ENCODE measurements at regions not wholly inside any gene's neighbourhood (a gene's known extent, or its start where the extent isn't known, plus 50 kb on each side); places are given as distances from the start of the nearest gene placed in this dataset.
"Not testable (repeated sequence)": the region's sequence is repeated elsewhere in the genome, so short reads cannot be mapped to it uniquely, and the experiment has no call there.

DNA sequence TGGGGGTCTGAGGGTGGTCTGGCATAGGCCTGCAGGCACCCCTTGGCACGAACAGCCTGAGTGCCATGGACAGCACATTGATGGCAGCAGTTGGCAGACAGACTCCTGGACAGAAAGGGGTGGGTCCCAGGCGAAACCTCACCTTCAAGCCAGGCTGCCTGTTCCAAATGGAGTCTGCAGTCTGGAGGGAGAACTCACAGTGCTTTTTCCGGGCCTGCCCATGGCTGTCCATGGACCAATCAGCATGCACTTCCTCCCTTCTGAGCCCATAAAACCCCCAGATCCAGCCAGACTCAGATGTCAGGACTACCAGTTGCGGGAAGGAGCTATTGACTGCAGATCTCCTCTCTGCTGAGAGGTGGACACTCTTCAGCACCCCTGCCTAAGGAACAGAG is 694.6 kb upstream of the ACVR2A start:
- Histone ChIP-seq H3K27me3 (no peaks in the 10 kb centered on the region), H3K4me1 (ENCODE audit: insufficient read depth) (no peaks in the 10 kb centered on the region), H3K9me3 (no peaks in the 10 kb centered on the region), H3K4me3 (no peak overlapping the region), H3K27ac (no peak overlapping the region), H3K36me3 (no peaks in the 10 kb centered on the region)
- WGBS, 3 donors = 73 to 85% (median 84%) methylated on average over 4 of the region's 4 CpGs
- no peak for DNase-seq
- intact Hi-C loops (cut with DNase I) = no loop called here
- TF ChIP-seq POLR2A (IDR thresholded peaks at IDR 0.05) = no peak
- TF ChIP-seq, protein P1, sequence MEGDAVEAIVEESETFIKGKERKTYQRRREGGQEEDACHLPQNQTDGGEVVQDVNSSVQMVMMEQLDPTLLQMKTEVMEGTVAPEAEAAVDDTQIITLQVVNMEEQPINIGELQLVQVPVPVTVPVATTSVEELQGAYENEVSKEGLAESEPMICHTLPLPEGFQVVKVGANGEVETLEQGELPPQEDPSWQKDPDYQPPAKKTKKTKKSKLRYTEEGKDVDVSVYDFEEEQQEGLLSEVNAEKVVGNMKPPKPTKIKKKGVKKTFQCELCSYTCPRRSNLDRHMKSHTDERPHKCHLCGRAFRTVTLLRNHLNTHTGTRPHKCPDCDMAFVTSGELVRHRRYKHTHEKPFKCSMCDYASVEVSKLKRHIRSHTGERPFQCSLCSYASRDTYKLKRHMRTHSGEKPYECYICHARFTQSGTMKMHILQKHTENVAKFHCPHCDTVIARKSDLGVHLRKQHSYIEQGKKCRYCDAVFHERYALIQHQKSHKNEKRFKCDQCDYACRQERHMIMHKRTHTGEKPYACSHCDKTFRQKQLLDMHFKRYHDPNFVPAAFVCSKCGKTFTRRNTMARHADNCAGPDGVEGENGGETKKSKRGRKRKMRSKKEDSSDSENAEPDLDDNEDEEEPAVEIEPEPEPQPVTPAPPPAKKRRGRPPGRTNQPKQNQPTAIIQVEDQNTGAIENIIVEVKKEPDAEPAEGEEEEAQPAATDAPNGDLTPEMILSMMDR (IDR thresholded peaks at IDR 0.05) = no peak
- no peak for TF ChIP-seq EP300 (IDR thresholded peaks at IDR 0.05)

DNA sequence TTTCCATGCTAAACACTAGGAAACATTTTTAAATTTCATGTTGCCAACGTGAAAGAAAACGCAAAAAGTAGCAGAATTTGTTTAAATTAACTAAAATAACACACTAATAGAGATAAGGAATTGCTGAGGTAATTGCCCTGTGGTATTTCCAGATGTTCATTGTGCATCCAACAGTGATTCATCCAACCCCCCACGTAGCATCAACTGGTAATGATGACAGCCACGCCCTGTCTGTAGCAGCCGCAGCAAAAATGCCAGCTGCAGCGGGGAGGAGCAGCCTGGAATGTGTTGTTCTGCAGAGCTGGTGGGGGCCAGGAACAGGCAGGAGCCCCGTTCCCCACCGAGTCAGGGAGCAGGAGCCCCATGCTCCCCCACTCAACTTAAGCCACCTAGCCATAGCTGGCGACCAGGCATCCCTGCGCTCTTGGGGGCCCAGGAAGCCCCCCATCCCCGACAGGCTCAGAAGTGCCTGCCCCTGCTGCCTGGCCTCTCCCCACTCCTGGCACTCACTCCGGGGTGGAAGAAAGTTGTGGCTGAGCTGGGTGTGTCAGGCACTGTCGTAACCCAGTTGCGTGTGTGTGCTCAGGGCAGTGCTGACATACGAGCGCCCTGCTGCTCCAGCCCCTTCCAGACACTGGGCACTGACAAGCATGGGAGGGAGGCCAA is 695.1 kb upstream of the ACVR2A start:
- Histone ChIP-seq H3K9me3 (no peaks in the 10 kb centered on the region), H3K27ac (no peak overlapping the region), H3K36me3 (no peaks in the 10 kb centered on the region), H3K4me1 (ENCODE audit: insufficient read depth) (no peaks in the 10 kb centered on the region), H3K27me3 (no peaks in the 10 kb centered on the region), H3K4me3 (no peak overlapping the region)
- TF ChIP-seq POLR2A (IDR thresholded peaks at IDR 0.05) = no peak
- TF ChIP-seq EP300 (IDR thresholded peaks at IDR 0.05) = no peak
- TF ChIP-seq, protein P1 (IDR thresholded peaks at IDR 0.05) = no peak
- intact Hi-C loops (cut with DNase I) = no loop called here
- 70 to 81% (median 78%) methylated on average over 12 to 16 of the region's 16 CpGs for WGBS, 3 donors
- DNase-seq = no peak

DNA sequence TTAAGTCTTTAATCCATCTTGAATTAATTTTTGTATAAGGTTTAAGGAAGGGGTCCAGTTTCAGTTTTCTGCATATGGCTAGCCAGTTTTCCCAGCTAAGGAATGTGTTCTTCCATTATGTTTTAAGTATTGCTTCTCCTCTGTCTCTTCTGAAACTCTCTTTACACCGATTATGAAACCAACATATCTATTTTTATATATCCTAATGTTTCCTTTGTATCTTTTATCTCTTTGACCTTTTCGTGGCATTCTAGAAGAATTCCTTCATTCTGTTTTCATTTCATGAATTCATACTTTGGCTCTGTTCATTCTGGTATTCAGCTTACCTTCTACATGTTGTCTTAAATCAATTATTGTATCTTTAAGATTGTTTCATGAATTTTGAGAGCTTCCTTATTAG is 697.0 kb upstream of the ACVR2A start:
- Histone ChIP-seq H3K4me1 (ENCODE audit: insufficient read depth) (no peaks in the 10 kb centered on the region), H3K27me3 (no peaks in the 10 kb centered on the region), H3K27ac (no peak overlapping the region), H3K36me3 (no peaks in the 10 kb centered on the region), H3K4me3 (no peak overlapping the region), H3K9me3 (no peaks in the 10 kb centered on the region)
- 32 to 62% (median 36%) methylated on average over 2 of the region's 2 CpGs for WGBS, 3 donors
- DNase-seq = no peak
- TF ChIP-seq, protein P1 (IDR thresholded peaks at IDR 0.05) = no peak
- TF ChIP-seq POLR2A (IDR thresholded peaks at IDR 0.05) = no peak
- TF ChIP-seq EP300 (IDR thresholded peaks at IDR 0.05) = no peak
- intact Hi-C loops (cut with DNase I) = no loop called here

DNA sequence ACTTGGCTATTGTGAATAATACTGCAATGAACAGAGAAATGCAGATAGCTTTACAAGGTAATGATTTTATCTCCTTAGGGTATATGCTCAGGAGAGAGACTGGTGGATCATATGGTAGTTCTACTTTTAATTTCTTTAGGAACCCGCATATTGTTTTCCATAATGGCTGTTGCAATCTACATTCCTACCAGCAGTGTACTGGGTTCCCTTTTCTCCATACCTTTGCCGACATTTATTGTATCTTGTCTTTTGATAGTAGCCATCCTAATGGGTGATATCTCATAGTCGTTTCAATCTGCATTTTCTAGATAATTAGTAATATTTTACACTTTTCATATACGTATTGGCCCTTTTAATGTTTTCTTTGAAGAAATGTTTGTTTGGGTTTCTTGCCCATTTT is 702.9 kb upstream of the ACVR2A start:
- no peak overlapping the region for H3K4me3 ChIP-seq
- WGBS, 3 donors = 68 to 85% (median 79%) methylated on average over 4 of the region's 4 CpGs
- no peaks in the 10 kb centered on the region for H3K27me3 ChIP-seq
- H3K36me3 ChIP-seq = no peaks in the 10 kb centered on the region
- intact Hi-C loops (cut with DNase I) = no loop called here
- no peak for DNase-seq
- no peak overlapping the region for H3K27ac ChIP-seq
- no peaks in the 10 kb centered on the region for H3K9me3 ChIP-seq
- H3K4me1 ChIP-seq (ENCODE audit: insufficient read depth) = no peaks in the 10 kb centered on the region
- TF ChIP-seq EP300 (IDR thresholded peaks at IDR 0.05) = no peak
- no peak for TF ChIP-seq POLR2A (IDR thresholded peaks at IDR 0.05)
- TF ChIP-seq, protein P1 (IDR thresholded peaks at IDR 0.05) = no peak

DNA sequence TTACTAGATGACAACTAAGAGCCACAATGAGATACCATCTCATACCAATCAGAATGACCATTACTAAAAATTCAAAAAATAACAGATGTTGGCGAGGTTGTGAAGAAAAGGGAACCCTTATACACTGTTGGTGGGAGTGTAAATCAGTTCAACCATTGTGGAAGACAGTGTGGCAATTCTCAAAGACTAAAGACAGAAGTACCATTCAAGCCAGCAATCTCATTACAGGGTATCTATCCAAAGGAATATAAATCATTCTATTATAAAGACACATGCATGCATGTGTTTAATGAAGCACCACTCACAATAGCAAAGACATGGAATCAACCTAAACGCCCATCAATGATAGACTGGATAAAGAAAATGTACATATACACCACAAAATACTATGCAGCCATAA is 705.1 kb upstream of the ACVR2A start:
- H3K4me1 ChIP-seq (ENCODE audit: insufficient read depth); intact Hi-C loops (cut with DNase I): not testable (repeated sequence)

More for the DNA sequence above, 705.1 kb upstream of the ACVR2A start:
- H3K27me3 ChIP-seq, H3K36me3 ChIP-seq, H3K4me3 ChIP-seq, H3K9me3 ChIP-seq, DNase-seq, H3K27ac ChIP-seq: not testable (repeated sequence)
- 80 to 88% (median 87%) methylated on average over 2 of the region's 2 CpGs for WGBS, 3 donors
